Cortex of kidney (tissue), 1 donor: ENCODE measurements at regions not wholly inside any gene's neighbourhood (a gene's known extent, or its start where the extent isn't known, plus 50 kb on each side); places are given as distances from the start of the nearest gene placed in this dataset.

Experiments
- DNase-seq: peaks from one replicate; lab custom pipeline; 2025; lab: John Stamatoyannopoulos, UW

GRCh38 chr3:193754719-193755118, 161.7 kb downstream of the OPA1 start:
- DNase-seq = no peak

GRCh38 chr3:193756536-193756935, 163.5 kb downstream of the OPA1 start:
- no peak for DNase-seq

GRCh38 chr3:193757457-193757856, 164.4 kb downstream of the OPA1 start:
- no peak for DNase-seq

GRCh38 chr3:193761969-193762368, 169.0 kb downstream of the OPA1 start:
- DNase-seq = no peak

- no peak for DNase-seq
These were observed 169.6 kb downstream of the OPA1 start for GRCh38 chr3:193762657-193763056.

GRCh38 chr3:193764959-193765358, 172.0 kb downstream of the OPA1 start:
- no peak for DNase-seq

GRCh38 chr3:193767353-193768069, 174.5 kb downstream of the OPA1 start:
- DNase-seq = no peak

- no peak for DNase-seq
These were observed 175.0 kb downstream of the OPA1 start for GRCh38 chr3:193768070-193768394.

- no peak for DNase-seq
These were observed 176.4 kb downstream of the OPA1 start for GRCh38 chr3:193769437-193769836.

- no peak for DNase-seq
These were observed 178.1 kb downstream of the OPA1 start for GRCh38 chr3:193771011-193771652.

GRCh38 chr3:193771653-193772421, 178.8 kb downstream of the OPA1 start:
- no peak for DNase-seq

- DNase-seq = no peak
These were observed 179.4 kb downstream of the OPA1 start for GRCh38 chr3:193772422-193772763.

GRCh38 chr3:193773266-193774220, 180.5 kb downstream of the OPA1 start:
- no peak for DNase-seq

GRCh38 chr3:193774272-193774915, 181.4 kb downstream of the OPA1 start:
- no peak for DNase-seq

GRCh38 chr3:193774916-193775285, 181.9 kb downstream of the OPA1 start:
- no peak for DNase-seq

GRCh38 chr3:193775421-193776077, 182.5 kb downstream of the OPA1 start:
- DNase-seq = no peak

GRCh38 chr3:193776626-193777358, 183.8 kb downstream of the OPA1 start:
- DNase-seq = no peak

- DNase-seq = no peak
These were observed 184.5 kb downstream of the OPA1 start for GRCh38 chr3:193777524-193777923.

- DNase-seq = no peak
These were observed 185.7 kb downstream of the OPA1 start for GRCh38 chr3:193778676-193779075.

GRCh38 chr3:193779933-193780332, 186.9 kb downstream of the OPA1 start:
- DNase-seq = no peak
